HepG2 (cell line): ENCODE measurements at regions not wholly inside any gene's neighbourhood (a gene's known extent, or its start where the extent isn't known, plus 50 kb on each side); places are given as distances from the start of the nearest gene placed in this dataset.

ENCODE experiments used
- ATAC-seq: fragments of 200-7000 bp; cut with Tn5 transposase; 3 replicates; pipeline ENCODE4 v1.9.1; 2020; ENCODE audit warnings: mild to moderate bottlenecking, moderate library complexity
- BruUV-seq: library from RNA; stranded (reverse); fragments of 400-500 nt; replicated peaks from 2 replicates; lab custom pipeline; 2021; lab: Mats Ljungman, UMichigan
- CTCF ChIA-PET: fragments of 300-600 bp; formaldehyde crosslinking; extraction: SDS; loops from one replicate; lab custom pipeline; 2021; ENCODE audit warnings: low total read pairs, inconsistent platforms, low intra/inter-chr PET ratio; lab: Yijun Ruan, JAX
- POLR2A ChIA-PET: fragments of 350-600 bp; sonication (Branson Sonifier 250); formaldehyde crosslinking; loops from one replicate; lab custom pipeline; 2020; ENCODE audit warnings: antibody characterized with exemption, inconsistent platforms; lab: Yijun Ruan, JAX
- DNase-seq: peaks from one replicate; pipeline ENCODE4 v3.0.0-alpha.2; 2015; ENCODE audit warnings: low spot score
- FAIRE-seq: peaks from 3 replicates; lab custom pipeline; 2011; peaks lifted over from hg19 to GRCh38; lab: Jason Lieb, UNC
- H2AFZ ChIP-seq: one replicate; pipeline ENCODE4 v1.6.1; 2011; ENCODE audit warnings: low read length, inconsistent platforms
- H3K27ac ChIP-seq: fragments of 300-600 bp; 3 replicates; pipeline ENCODE4 v1.8.0; 2011; ENCODE audit warnings: mixed run types, mild to moderate bottlenecking, mixed read lengths, low read length, inconsistent platforms; ENCODE audit not compliant: insufficient read depth; ENCODE audit errors: extremely low read length
- H3K27me3 ChIP-seq, 2 experiments: fragments of 200-600 bp in 1 of 2; 2 replicates in 1 of 2; 3 replicates in 1 of 2; pipeline versions ENCODE4 v1.6.0 to v1.8.0; 2011; ENCODE audit warnings: low read length in 2 of 2, mild to moderate bottlenecking in 2 of 2, moderate library complexity in 2 of 2, inconsistent platforms in 1 of 2; ENCODE audit not compliant: insufficient read depth in 2 of 2, control insufficient read depth in 1 of 2
- H3K36me3 ChIP-seq, 2 experiments: fragments of 200-600 bp in 1 of 2; replicated peaks in 1 of 2; 2 replicates in 1 of 2; 3 replicates in 1 of 2; pipeline versions ENCODE4 v1.5.1 to v1.8.0; 2011; ENCODE audit warnings: low read length in 2 of 2, inconsistent platforms in 1 of 2; ENCODE audit not compliant: insufficient read depth in 2 of 2, control insufficient read depth in 1 of 2
- H3K4me1 ChIP-seq: 2 replicates; pipeline ENCODE4 v1.5.1; 2012; ENCODE audit warnings: low read length, inconsistent platforms; ENCODE audit not compliant: insufficient read depth
- H3K4me2 ChIP-seq: 2 replicates; pipeline ENCODE4 v1.6.0; 2011; ENCODE audit warnings: low read depth, low read length, inconsistent platforms
- H3K4me3 ChIP-seq, 3 experiments: fragments of 200-600 bp in 1 of 3; sonication (generic), shearing (Covaris generic) in 1 of 3; replicated peaks in 1 of 3; 2 replicates each; pipeline ENCODE4 v1.5.1; 2011 to 2016; ENCODE audit warnings: low read length in 3 of 3, inconsistent platforms in 2 of 3, low read depth in 2 of 3, mild to moderate bottlenecking in 2 of 3, control low read depth in 1 of 3, mixed read lengths in 1 of 3; ENCODE audit not compliant: insufficient read depth in 1 of 3
- H3K79me2 ChIP-seq: one replicate; pipeline ENCODE4 v1.6.1; 2011; ENCODE audit warnings: low read length, inconsistent platforms; ENCODE audit not compliant: insufficient read depth
- H3K9ac ChIP-seq: 2 replicates; pipeline ENCODE4 v1.6.0; 2011; ENCODE audit warnings: mild to moderate bottlenecking, low read depth, low read length, inconsistent platforms; ENCODE audit not compliant: insufficient read depth
- H3K9me3 ChIP-seq: 2 replicates; pipeline ENCODE4 v1.5.1; 2012; ENCODE audit warnings: mild to moderate bottlenecking, low read length
- H4K20me1 ChIP-seq: 2 replicates; pipeline ENCODE4 v1.6.0; 2011; ENCODE audit warnings: inconsistent platforms, mild to moderate bottlenecking, low read length, moderate library complexity; ENCODE audit not compliant: insufficient read depth
- ELF3 ChIP-seq: IDR thresholded peaks from 2 replicates; pipeline ENCODE4 v1.6.1; 2016; ENCODE audit warnings: missing genetic modification reagents, missing compliant biosample characterization
- HNRNPH1 ChIP-seq: fragments of 200-400 bp; formaldehyde crosslinking; optimal IDR thresholded peaks from 2 replicates; pipeline ENCODE3; 2017; ENCODE audit warnings: mild to moderate bottlenecking, low read depth, low read length
- RAD21 ChIP-seq: fragments of 450-650 bp; formaldehyde crosslinking; IDR thresholded peaks from 2 replicates; pipeline ENCODE4 v1.5.0; 2020; ENCODE audit warnings: mild to moderate bottlenecking
- SIX1 ChIP-seq: sonication (generic); formaldehyde crosslinking; IDR thresholded peaks from 2 replicates; pipeline ENCODE4 v1.4.0; 2020; ENCODE audit warnings: missing genetic modification reagents, borderline replicate concordance
- SMC3 ChIP-seq: IDR thresholded peaks from 2 replicates; pipeline ENCODE4 v1.6.1; 2011; ENCODE audit warnings: low read length, improper control_type of control experiment
- SP2 ChIP-seq: sonication (generic); formaldehyde crosslinking; IDR thresholded peaks from 2 replicates; pipeline ENCODE4 v1.5.1; 2020; ENCODE audit warnings: mild to moderate bottlenecking, missing genetic modification reagents
- STAG1 ChIP-seq: sonication (generic); formaldehyde crosslinking; IDR thresholded peaks from 2 replicates; pipeline ENCODE4 v1.4.0; 2020; ENCODE audit warnings: missing genetic modification reagents
- TRIM24 ChIP-seq: sonication (generic); formaldehyde crosslinking; IDR thresholded peaks from 2 replicates; pipeline ENCODE4 v1.8.0; 2022; ENCODE audit warnings: mild to moderate bottlenecking, missing genetic modification reagents
- ZFX ChIP-seq: sonication (generic); formaldehyde crosslinking; IDR thresholded peaks from 2 replicates; pipeline ENCODE4 v1.4.0; 2020; ENCODE audit warnings: mild to moderate bottlenecking, low read depth, missing genetic modification reagents, moderate library complexity
- ZNF780A ChIP-seq: sonication (generic); formaldehyde crosslinking; IDR thresholded peaks from 2 replicates; pipeline ENCODE4 v1.8.0; 2022; ENCODE audit warnings: mild to moderate bottlenecking, missing genetic modification reagents, moderate library complexity
- WGBS: methylation state at CpG from one replicate; pipeline ENCODE4 v1.1.6; 2017; ENCODE audit warnings: low lambda C conversion rate; 5-methylcytosine and 5-hydroxymethylcytosine counted together
- in situ Hi-C: cut with HindIII; loops from 2 replicates; pipeline ENCODE4 v1.10.0; 2017; ENCODE audit warnings: low pct_unique_long_range_greater_than_20kb; ENCODE audit not compliant: extremely low pct_ligation_motif_present
- intact Hi-C: fragments of 100-400 bp; cut with micrococcal nuclease; formaldehyde crosslinking; loops from one replicate; pipeline ENCODE4 v1.10.0; 2022; ENCODE audit not compliant: unreplicated experiment
- TF ChIP-seq, protein P1 (sequence below): sonication (generic); formaldehyde crosslinking; IDR thresholded peaks from 2 replicates; pipeline ENCODE4 v1.5.0; 2020; ENCODE audit warnings: mild to moderate bottlenecking, missing genetic modification reagents, moderate library complexity

DNA sequence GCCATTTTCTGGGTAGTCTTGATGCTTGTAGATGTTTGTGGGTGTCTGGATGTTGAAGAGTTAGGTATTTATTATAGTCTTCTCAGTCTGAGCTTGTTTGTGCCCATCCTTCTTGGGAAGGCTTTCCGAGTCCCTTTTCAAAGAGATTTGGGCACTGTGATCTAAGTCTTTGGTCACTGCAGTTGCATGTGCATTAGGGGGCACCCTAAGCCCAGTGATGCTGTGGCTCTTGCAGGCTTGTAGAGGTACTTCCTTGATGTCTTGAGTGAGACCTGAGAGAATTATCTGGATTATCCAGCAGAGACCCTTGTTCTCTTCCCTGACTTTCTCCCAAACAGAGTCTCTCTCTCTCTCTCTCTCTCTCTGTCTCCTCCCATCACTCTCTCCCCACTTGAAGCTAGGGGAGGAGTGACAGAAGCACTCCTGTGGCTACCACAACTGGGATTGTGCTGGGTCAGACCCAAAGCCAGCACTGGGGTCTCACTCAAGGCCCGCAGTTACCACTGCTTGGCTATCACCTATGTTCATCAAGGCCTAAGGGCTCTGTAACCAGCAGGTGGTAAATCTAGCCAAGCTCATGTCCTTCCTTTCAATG is 68.5 kb downstream of the TMCO5A start:
- in situ Hi-C loops (loop anchor here (25.0 kb wide), 1 partner anchor 684 kb away; no protein-coding TSS in a partner anchor), intact Hi-C loops (loop anchor here (1.0 kb wide), 3 partner anchors 351 to 387 kb away; no protein-coding TSS in a partner anchor)
- ATAC-seq (peak; percentile 85), DNase-seq (peak; percentile 49), FAIRE-seq (peak; percentile 32)
- BruUV-seq = no TSS peak
- Histone ChIP-seq H3K27ac (no peak overlapping the region), H3K4me3 (no peak overlapping the region), H3K79me2 (no peaks in the 10 kb centered on the region), H3K9me3 (no peaks in the 10 kb centered on the region), H3K36me3 (no peaks in the 10 kb centered on the region), H4K20me1 (no peaks in the 10 kb centered on the region), H3K27me3 (no peaks in the 10 kb centered on the region), H3K9ac (no peak overlapping the region), H2AFZ (no peak overlapping the region), H3K4me2 (no peak overlapping the region), H3K4me1 (no peaks in the 10 kb centered on the region)
- ChIA-PET POLR2A (no interaction called here), CTCF (interaction anchor here (0.5 to 3.6 kb wide), 4 partner anchors 351 to 685 kb away, joined by 3 to 38 read pairs (median 12); no protein-coding TSS in a partner anchor)
- 19% methylated on average over 2 of the region's 2 CpGs for WGBS
- TF ChIP-seq STAG1 (CRISPR knock-in tag) = peak; percentile 91
- TF ChIP-seq, protein P1, sequence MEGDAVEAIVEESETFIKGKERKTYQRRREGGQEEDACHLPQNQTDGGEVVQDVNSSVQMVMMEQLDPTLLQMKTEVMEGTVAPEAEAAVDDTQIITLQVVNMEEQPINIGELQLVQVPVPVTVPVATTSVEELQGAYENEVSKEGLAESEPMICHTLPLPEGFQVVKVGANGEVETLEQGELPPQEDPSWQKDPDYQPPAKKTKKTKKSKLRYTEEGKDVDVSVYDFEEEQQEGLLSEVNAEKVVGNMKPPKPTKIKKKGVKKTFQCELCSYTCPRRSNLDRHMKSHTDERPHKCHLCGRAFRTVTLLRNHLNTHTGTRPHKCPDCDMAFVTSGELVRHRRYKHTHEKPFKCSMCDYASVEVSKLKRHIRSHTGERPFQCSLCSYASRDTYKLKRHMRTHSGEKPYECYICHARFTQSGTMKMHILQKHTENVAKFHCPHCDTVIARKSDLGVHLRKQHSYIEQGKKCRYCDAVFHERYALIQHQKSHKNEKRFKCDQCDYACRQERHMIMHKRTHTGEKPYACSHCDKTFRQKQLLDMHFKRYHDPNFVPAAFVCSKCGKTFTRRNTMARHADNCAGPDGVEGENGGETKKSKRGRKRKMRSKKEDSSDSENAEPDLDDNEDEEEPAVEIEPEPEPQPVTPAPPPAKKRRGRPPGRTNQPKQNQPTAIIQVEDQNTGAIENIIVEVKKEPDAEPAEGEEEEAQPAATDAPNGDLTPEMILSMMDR = peak; percentile 77
- TF ChIP-seq HNRNPH1 = no peak
- TF ChIP-seq ZFX (CRISPR knock-in tag) = no peak
- no peak for TF ChIP-seq SIX1 (CRISPR knock-in tag)
- TF ChIP-seq ELF3 (CRISPR knock-in tag) = 0 out of 2 replicates have a peak, but pooled peaks have one; percentile 23
- no peak for TF ChIP-seq SP2
- peak; percentile 58 for TF ChIP-seq RAD21 (CRISPR knock-in tag)
- peak; percentile 83 for TF ChIP-seq SMC3
- TF ChIP-seq TRIM24 (CRISPR knock-in tag) = no peak
- TF ChIP-seq ZNF780A = no peak
